Spleen (tissue), 11 donors: ENCODE measurements at regions not wholly inside any gene's neighbourhood (a gene's known extent, or its start where the extent isn't known, plus 50 kb on each side); places are given as distances from the start of the nearest gene placed in this dataset.

Experiments
- DNase-seq: peaks from one replicate; pipeline ENCODE4 v3.0.0-alpha.2; 2020
- H3K27ac ChIP-seq, 8 donors: fragments of 200-600 bp; sonication (generic) in 7 of 8; 1 replicate in 4 of 8; 2 replicates in 4 of 8; pipeline versions ENCODE4 v1.5.0 to v1.8.0; 2016 to 2021; ENCODE audit warnings: inconsistent platforms in 4 of 8, mild to moderate bottlenecking in 4 of 8, moderate library complexity in 1 of 8
- H3K27me3 ChIP-seq, 7 donors: fragments of 200-600 bp; sonication (generic) in 6 of 7; replicated peaks in 1 of 7; 1 replicate in 4 of 7; 2 replicates in 3 of 7; pipeline versions ENCODE4 v1.5.0 to v1.8.0; 2016 to 2021; ENCODE audit warnings: inconsistent platforms in 3 of 7, mild to moderate bottlenecking in 1 of 7
- H3K36me3 ChIP-seq, 6 donors: fragments of 200-600 bp; sonication (generic) in 5 of 6; 1 replicate in 4 of 6; 2 replicates in 2 of 6; pipeline versions ENCODE4 v1.5.0 to v1.8.0; 2016 to 2021; ENCODE audit warnings: inconsistent platforms in 2 of 6
- H3K4me1 ChIP-seq, 6 donors: fragments of 200-600 bp; sonication (generic) in 5 of 6; 1 replicate in 3 of 6; 2 replicates in 3 of 6; pipeline versions ENCODE4 v1.5.0 to v1.8.0; 2016 to 2021; ENCODE audit warnings: inconsistent platforms in 3 of 6
- H3K4me3 ChIP-seq, 8 donors: fragments of 200-600 bp; sonication (generic) in 7 of 8; 1 replicate in 4 of 8; 2 replicates in 4 of 8; pipeline versions ENCODE4 v1.5.0 to v1.8.0; 2016 to 2021; ENCODE audit warnings: inconsistent platforms in 4 of 8, mild to moderate bottlenecking in 4 of 8, moderate library complexity in 2 of 8
- H3K9me3 ChIP-seq, 8 donors: fragments of 200-600 bp; sonication (generic) in 7 of 8; 1 replicate in 4 of 8; 2 replicates in 4 of 8; pipeline versions ENCODE4 v1.5.0 to v1.8.0; 2016 to 2021; ENCODE audit warnings: inconsistent platforms in 4 of 8
- POLR2A ChIP-seq, 3 donors: fragments of 450-650 bp; IDR thresholded peaks; one replicate each; pipeline ENCODE4 v1.5.1; 2017; ENCODE audit warnings: antibody characterized with exemption in 3 of 3, mild to moderate bottlenecking in 1 of 3
- POLR2AphosphoS5 ChIP-seq, 3 donors: sonication (generic); formaldehyde crosslinking; IDR thresholded peaks; one replicate each; pipeline ENCODE4 v1.5.1; 2017; ENCODE audit warnings: antibody characterized with exemption in 3 of 3
- WGBS, 5 donors: extraction: QIAGEN DNeasy Blood & Tissue Kit in 3 of 5; methylation state at CpG; one replicate each; pipeline versions ENCODE4 v1.1.5 to v1.1.7; 2013 to 2018; 5-methylcytosine and 5-hydroxymethylcytosine counted together
- intact Hi-C: fragments of 100-400 bp; cut with DNase I; formaldehyde crosslinking; loops from one replicate; pipeline ENCODE4 v1.15.0; 2023; ENCODE audit warnings: low total_unique reads
- TF ChIP-seq, protein P1 (sequence below), 11 experiments: fragments of 200-600 bp in 7 of 11; fragments of 450-650 bp in 4 of 11; sonication (generic) in 4 of 11; IDR thresholded peaks in 8 of 11; conservative IDR thresholded peaks in 3 of 11; 1 replicate in 7 of 11; 2 replicates in 4 of 11; pipeline versions ENCODE4 v1.4.0 to v1.8.0; 2016 to 2021; ENCODE audit warnings: antibody characterized with exemption in 11 of 11, inconsistent platforms in 4 of 11, mild to moderate bottlenecking in 1 of 11
- donor health status: healthy with polysubstance abuse.
- donor health status: DM: no; HTN: no; CAD: no; lungs with moderate emphysema.
- donor health status: DM: no; HTN: no; CAD: no.
- donor health status: Bipolar disorder and iron deficiency.
- donor health status: healthy.
- donor health status: DM: no; HTN: no; CAD: no.
- donor health status: DM: yes; HTN: yes; CAD: no.

DNA sequence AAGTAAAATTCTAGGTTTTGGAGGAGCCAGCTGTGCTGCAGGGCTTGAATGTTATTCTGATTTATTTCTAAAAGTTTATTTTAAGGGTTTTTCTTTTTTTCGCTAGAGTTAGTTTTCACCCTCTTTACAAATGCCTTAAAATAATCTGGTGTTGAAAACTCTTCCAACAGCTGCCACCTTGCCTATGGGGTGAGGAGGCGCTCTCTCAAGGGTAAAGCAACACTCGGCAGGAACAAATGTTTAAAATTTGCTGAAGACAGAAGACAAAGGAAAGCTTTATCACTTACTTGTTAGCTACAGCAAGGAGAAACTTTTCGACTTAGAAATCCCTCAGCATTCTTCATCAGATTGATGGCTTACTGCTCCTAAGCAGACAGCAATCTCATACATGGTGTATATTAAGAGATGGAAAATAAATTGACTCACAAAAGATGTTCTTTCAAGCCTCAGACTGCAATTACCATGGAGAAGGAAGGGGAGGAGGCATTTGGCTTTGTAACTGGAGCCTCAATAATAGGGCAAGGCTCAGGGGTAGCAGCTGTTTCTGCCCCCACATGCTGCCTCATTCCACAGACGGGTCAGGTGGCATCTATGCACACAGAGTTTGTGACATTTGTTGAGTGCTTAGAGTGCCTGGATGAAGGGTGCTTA lies 79.8 kb upstream of the RALGPS2 start:
- TF ChIP-seq, protein P1, sequence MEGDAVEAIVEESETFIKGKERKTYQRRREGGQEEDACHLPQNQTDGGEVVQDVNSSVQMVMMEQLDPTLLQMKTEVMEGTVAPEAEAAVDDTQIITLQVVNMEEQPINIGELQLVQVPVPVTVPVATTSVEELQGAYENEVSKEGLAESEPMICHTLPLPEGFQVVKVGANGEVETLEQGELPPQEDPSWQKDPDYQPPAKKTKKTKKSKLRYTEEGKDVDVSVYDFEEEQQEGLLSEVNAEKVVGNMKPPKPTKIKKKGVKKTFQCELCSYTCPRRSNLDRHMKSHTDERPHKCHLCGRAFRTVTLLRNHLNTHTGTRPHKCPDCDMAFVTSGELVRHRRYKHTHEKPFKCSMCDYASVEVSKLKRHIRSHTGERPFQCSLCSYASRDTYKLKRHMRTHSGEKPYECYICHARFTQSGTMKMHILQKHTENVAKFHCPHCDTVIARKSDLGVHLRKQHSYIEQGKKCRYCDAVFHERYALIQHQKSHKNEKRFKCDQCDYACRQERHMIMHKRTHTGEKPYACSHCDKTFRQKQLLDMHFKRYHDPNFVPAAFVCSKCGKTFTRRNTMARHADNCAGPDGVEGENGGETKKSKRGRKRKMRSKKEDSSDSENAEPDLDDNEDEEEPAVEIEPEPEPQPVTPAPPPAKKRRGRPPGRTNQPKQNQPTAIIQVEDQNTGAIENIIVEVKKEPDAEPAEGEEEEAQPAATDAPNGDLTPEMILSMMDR (IDR thresholded peaks at IDR 0.05 in 8 of 11, conservative IDR thresholded peaks at IDR 0.05 in 3 of 11), result no peak
- TF ChIP-seq POLR2A (IDR thresholded peaks at IDR 0.05) (no peak), POLR2AphosphoS5 (IDR thresholded peaks at IDR 0.05) (no peak)
- intact Hi-C loops, result no loop called here
- 78 to 91% (median 87%) methylated on average over 5 of the region's 5 CpGs for WGBS, 5 donors

DNA sequence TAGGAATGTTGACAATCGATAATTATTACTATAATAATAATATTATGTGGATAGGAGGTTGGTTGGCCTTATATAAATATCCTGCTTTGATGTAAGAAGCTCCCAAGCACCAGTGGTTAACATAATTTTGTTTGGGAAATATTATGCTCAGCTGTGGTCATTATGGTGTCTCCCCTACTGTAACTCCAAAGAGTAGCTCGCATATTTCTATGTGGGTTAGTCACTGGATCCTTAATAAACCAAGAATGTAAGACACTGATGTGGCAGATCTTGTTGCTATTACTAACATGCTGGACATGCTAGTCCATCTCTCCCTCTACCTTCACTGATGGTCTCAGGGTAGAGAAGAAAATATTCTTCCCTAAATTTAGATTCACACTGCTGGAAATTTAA lies 79.2 kb upstream of the RALGPS2 start:
- Histone ChIP-seq H3K9me3 (no peaks in the 10 kb centered on the region), H3K27ac (no peak overlapping the region), H3K4me1 (peaks cover 0 to 8% (median 4%) of the 10 kb centered on the region in 6 donors), H3K27me3 (no peaks in the 10 kb centered on the region), H3K4me3 (no peak overlapping the region), H3K36me3 (no peaks in the 10 kb centered on the region)
- WGBS, 5 donors, result 81 to 96% (median 87%) methylated on average over 2 of the region's 2 CpGs
- intact Hi-C loops, result no loop called here
- TF ChIP-seq, protein P1 (IDR thresholded peaks at IDR 0.05 in 8 of 11, conservative IDR thresholded peaks at IDR 0.05 in 3 of 11), result no peak
- TF ChIP-seq POLR2A (IDR thresholded peaks at IDR 0.05), result no peak
- TF ChIP-seq POLR2AphosphoS5 (IDR thresholded peaks at IDR 0.05), result no peak
- DNase-seq, result no peak

More for the DNA sequence above, 79.8 kb upstream of the RALGPS2 start:
- no peaks in the 10 kb centered on the region for H3K27me3 ChIP-seq
- H3K27ac ChIP-seq, result no peak overlapping the region
- no peaks in the 10 kb centered on the region for H3K36me3 ChIP-seq
- no peak for DNase-seq
- no peak overlapping the region for H3K4me3 ChIP-seq
- H3K9me3 ChIP-seq, result no peaks in the 10 kb centered on the region
- H3K4me1 ChIP-seq, result peaks cover 0 to 8% (median 4%) of the 10 kb centered on the region in 6 donors

DNA sequence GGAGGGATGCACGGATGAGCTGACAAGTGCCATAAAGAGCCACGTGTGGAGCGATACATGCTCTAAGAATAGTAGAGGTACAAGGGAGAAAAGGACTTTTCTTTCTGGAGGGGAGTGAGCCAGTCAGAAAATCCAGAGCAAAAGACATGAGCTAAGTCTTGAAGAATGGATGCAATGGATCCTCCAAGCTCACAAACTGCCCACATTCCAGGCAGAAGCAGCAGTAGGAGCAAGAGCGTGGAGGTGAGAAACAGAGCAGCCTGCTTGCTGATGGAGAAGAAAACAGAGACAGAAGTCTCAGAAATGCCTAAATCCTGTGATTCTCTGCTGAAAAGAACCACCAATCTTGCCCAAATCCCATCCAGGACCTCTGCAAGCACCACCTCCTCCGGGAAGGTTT lies 78.2 kb upstream of the RALGPS2 start:
- 90 to 92% (median 92%) methylated on average over 5 of the region's 5 CpGs for WGBS, 5 donors
- Histone ChIP-seq H3K36me3 (no peaks in the 10 kb centered on the region), H3K9me3 (no peaks in the 10 kb centered on the region), H3K27ac (no peak overlapping the region), H3K4me1 (peaks cover 0 to 10% (median 4%) of the 10 kb centered on the region in 6 donors), H3K27me3 (no peaks in the 10 kb centered on the region), H3K4me3 (no peak overlapping the region)
- no peak for DNase-seq
- intact Hi-C loops, result no loop called here
- TF ChIP-seq POLR2AphosphoS5 (IDR thresholded peaks at IDR 0.05) (no peak), POLR2A (IDR thresholded peaks at IDR 0.05) (no peak)
- TF ChIP-seq, protein P1 (IDR thresholded peaks at IDR 0.05 in 8 of 11, conservative IDR thresholded peaks at IDR 0.05 in 3 of 11), result no peak

DNA sequence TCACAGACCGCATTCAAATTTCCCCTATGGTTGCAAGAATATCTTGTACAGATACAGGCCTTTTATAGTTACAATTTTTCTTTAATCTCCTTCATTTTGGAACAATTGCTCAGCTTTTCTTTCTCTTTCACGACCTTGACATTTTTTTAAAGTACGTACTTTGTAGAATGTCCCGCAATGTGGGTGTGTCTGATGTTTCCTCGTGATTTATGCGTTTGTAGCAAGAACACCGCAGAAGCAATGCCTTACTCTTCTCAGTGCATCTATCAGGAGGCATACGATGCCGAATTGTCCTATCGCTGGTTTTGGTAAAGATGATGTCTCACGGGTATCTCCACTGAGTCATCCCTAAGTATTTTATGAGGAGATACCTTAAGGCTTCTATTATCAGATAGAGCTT lies 76.9 kb upstream of the RALGPS2 start:
- H3K4me3 ChIP-seq, result no peak overlapping the region
- no peak overlapping the region for H3K27ac ChIP-seq
- intact Hi-C loops, result no loop called here

More for the DNA sequence above, 76.9 kb upstream of the RALGPS2 start:
- Histone ChIP-seq H3K36me3 (no peaks in the 10 kb centered on the region), H3K27me3 (no peaks in the 10 kb centered on the region), H3K4me1 (peaks cover 0 to 10% (median 4%) of the 10 kb centered on the region in 6 donors), H3K9me3 (no peaks in the 10 kb centered on the region)
- TF ChIP-seq, protein P1 (IDR thresholded peaks at IDR 0.05 in 8 of 11, conservative IDR thresholded peaks at IDR 0.05 in 3 of 11), result no peak
- TF ChIP-seq POLR2A (IDR thresholded peaks at IDR 0.05), result no peak
- no peak for TF ChIP-seq POLR2AphosphoS5 (IDR thresholded peaks at IDR 0.05)
- DNase-seq, result no peak
- WGBS, 5 donors, result 88 to 94% (median 89%) methylated on average over 11 of the region's 11 CpGs
